ENCODE measurements at regions not wholly inside any gene's neighbourhood (a gene's known extent, or its start where the extent isn't known, plus 50 kb on each side); places are given as distances from the start of the nearest gene placed in this dataset.

DNA sequence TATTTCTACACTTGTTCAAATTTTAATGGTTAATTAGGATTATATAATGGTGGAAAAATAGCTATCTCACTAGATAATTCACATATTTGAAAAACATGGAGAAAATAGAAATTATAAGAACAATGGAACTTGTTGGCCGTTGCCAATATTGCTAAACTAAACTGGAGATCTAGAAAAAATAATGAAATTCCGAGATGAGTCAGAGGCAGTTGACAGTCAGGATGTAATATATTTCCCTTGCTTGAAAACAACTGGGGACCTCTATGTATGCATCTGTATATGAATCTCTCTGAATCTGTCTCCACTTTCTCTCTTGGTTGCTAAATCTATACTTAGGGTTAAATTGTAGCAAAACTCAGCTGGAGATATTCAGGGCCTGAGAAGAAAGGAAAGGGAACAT lies 1108.2 kb upstream of the GJE1 start:
- Histone ChIP-seq H3K9ac (ENCODE audit: low read length) (no peak overlapping the region), H3K79me2 (replicated peaks; ENCODE audit: insufficient read depth, low read length) (no peaks in the 10 kb centered on the region), H3K27ac (ENCODE audit: low read length) (no peak overlapping the region), H3K4me2 (ENCODE audit: low read length) (no peak overlapping the region), H3F3A (ENCODE audit: insufficient read depth, low read length, poor library complexity, severe bottlenecking) (no peaks in the 10 kb centered on the region), H3K4me3 (ENCODE audit: low read length) (no peak overlapping the region), H3K36me3 (ENCODE audit: insufficient read depth, low read length) (no peaks in the 10 kb centered on the region), H3K9me2 (ENCODE audit: insufficient read depth, low read length) (no peaks in the 10 kb centered on the region), H4K20me1 (ENCODE audit: insufficient read depth) (no peaks in the 10 kb centered on the region), H3K27me3 (ENCODE audit: insufficient read depth, low read depth, low read length) (no peaks in the 10 kb centered on the region), H2AFZ (ENCODE audit: low read depth, low read length) (no peak overlapping the region), H3K9me3 (ENCODE audit: low read length) (no peaks in the 10 kb centered on the region)
- TF ChIP-seq SMC3 (conservative IDR thresholded peaks at IDR 0.05; ENCODE audit: poor library complexity) (no peak), POLR2AphosphoS5 (IDR thresholded peaks at IDR 0.05) (no peak), MXI1 (conservative IDR thresholded peaks at IDR 0.05; ENCODE audit: poor library complexity, severe bottlenecking) (no peak), RAD21 (conservative IDR thresholded peaks at IDR 0.05) (no peak), EP300 (conservative IDR thresholded peaks at IDR 0.05; ENCODE audit: poor library complexity, severe bottlenecking) (no peak), EZH2 (IDR thresholded peaks at IDR 0.05; ENCODE audit: borderline replicate concordance, insufficient read depth, low read length, poor library complexity, severe bottlenecking) (no peak), TAF1 (IDR thresholded peaks at IDR 0.05; ENCODE audit: low read depth) (no peak)
- TF ChIP-seq, protein P1, sequence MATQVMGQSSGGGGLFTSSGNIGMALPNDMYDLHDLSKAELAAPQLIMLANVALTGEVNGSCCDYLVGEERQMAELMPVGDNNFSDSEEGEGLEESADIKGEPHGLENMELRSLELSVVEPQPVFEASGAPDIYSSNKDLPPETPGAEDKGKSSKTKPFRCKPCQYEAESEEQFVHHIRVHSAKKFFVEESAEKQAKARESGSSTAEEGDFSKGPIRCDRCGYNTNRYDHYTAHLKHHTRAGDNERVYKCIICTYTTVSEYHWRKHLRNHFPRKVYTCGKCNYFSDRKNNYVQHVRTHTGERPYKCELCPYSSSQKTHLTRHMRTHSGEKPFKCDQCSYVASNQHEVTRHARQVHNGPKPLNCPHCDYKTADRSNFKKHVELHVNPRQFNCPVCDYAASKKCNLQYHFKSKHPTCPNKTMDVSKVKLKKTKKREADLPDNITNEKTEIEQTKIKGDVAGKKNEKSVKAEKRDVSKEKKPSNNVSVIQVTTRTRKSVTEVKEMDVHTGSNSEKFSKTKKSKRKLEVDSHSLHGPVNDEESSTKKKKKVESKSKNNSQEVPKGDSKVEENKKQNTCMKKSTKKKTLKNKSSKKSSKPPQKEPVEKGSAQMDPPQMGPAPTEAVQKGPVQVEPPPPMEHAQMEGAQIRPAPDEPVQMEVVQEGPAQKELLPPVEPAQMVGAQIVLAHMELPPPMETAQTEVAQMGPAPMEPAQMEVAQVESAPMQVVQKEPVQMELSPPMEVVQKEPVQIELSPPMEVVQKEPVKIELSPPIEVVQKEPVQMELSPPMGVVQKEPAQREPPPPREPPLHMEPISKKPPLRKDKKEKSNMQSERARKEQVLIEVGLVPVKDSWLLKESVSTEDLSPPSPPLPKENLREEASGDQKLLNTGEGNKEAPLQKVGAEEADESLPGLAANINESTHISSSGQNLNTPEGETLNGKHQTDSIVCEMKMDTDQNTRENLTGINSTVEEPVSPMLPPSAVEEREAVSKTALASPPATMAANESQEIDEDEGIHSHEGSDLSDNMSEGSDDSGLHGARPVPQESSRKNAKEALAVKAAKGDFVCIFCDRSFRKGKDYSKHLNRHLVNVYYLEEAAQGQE (IDR thresholded peaks at IDR 0.05; ENCODE audit: borderline replicate concordance), result no peak
- TF ChIP-seq, protein P2, sequence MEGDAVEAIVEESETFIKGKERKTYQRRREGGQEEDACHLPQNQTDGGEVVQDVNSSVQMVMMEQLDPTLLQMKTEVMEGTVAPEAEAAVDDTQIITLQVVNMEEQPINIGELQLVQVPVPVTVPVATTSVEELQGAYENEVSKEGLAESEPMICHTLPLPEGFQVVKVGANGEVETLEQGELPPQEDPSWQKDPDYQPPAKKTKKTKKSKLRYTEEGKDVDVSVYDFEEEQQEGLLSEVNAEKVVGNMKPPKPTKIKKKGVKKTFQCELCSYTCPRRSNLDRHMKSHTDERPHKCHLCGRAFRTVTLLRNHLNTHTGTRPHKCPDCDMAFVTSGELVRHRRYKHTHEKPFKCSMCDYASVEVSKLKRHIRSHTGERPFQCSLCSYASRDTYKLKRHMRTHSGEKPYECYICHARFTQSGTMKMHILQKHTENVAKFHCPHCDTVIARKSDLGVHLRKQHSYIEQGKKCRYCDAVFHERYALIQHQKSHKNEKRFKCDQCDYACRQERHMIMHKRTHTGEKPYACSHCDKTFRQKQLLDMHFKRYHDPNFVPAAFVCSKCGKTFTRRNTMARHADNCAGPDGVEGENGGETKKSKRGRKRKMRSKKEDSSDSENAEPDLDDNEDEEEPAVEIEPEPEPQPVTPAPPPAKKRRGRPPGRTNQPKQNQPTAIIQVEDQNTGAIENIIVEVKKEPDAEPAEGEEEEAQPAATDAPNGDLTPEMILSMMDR (IDR thresholded peaks at IDR 0.05; ENCODE audit: poor library complexity, severe bottlenecking), result no peak

DNA sequence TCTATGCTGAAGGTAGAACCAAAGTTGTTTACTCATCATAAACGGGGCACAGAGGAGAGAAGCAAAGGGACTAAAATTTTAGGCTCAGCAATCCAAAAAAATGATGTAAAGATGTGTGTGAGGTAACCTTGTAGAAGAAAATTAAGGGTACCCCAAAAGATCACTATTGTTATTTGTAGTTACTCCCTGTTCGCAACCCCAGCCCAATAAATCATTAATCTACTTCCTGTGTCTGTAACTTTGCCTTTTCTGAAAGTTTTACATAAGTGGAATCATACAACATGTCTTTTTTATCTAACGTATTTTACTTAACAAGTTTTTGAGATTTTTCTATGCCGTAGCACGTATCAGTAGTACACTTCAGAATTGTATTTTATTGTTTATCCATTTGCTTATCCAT lies 1114.8 kb upstream of the GJE1 start:
- TF ChIP-seq TAF1 (IDR thresholded peaks at IDR 0.05; ENCODE audit: low read depth) (no peak), POLR2AphosphoS5 (IDR thresholded peaks at IDR 0.05) (no peak), EP300 (conservative IDR thresholded peaks at IDR 0.05; ENCODE audit: poor library complexity, severe bottlenecking) (no peak), MXI1 (conservative IDR thresholded peaks at IDR 0.05; ENCODE audit: poor library complexity, severe bottlenecking) (no peak), SMC3 (conservative IDR thresholded peaks at IDR 0.05; ENCODE audit: poor library complexity) (no peak), RAD21 (conservative IDR thresholded peaks at IDR 0.05) (no peak), EZH2 (IDR thresholded peaks at IDR 0.05; ENCODE audit: borderline replicate concordance, insufficient read depth, low read length, poor library complexity, severe bottlenecking) (no peak)
- TF ChIP-seq, protein P2 (IDR thresholded peaks at IDR 0.05; ENCODE audit: poor library complexity, severe bottlenecking), result no peak
- TF ChIP-seq, protein P1 (IDR thresholded peaks at IDR 0.05; ENCODE audit: borderline replicate concordance), result no peak
- no peaks in the 10 kb centered on the region for H3K9me2 ChIP-seq (ENCODE audit: insufficient read depth, low read length)
- no peaks in the 10 kb centered on the region for H3K79me2 ChIP-seq (replicated peaks; ENCODE audit: insufficient read depth, low read length)
- no peak overlapping the region for H3K9ac ChIP-seq (ENCODE audit: low read length)
- no peak overlapping the region for H2AFZ ChIP-seq (ENCODE audit: low read depth, low read length)
- H3K9me3 ChIP-seq (ENCODE audit: low read length), result no peaks in the 10 kb centered on the region
- no peak overlapping the region for H3K27ac ChIP-seq (ENCODE audit: low read length)
- no peak overlapping the region for H3K4me3 ChIP-seq (ENCODE audit: low read length)
- no peak overlapping the region for H3K4me2 ChIP-seq (ENCODE audit: low read length)
- H3F3A ChIP-seq (ENCODE audit: insufficient read depth, low read length, poor library complexity, severe bottlenecking), result no peaks in the 10 kb centered on the region
- no peaks in the 10 kb centered on the region for H4K20me1 ChIP-seq (ENCODE audit: insufficient read depth)
- H3K27me3 ChIP-seq (ENCODE audit: insufficient read depth, low read depth, low read length), result no peaks in the 10 kb centered on the region
- no peaks in the 10 kb centered on the region for H3K36me3 ChIP-seq (ENCODE audit: insufficient read depth, low read length)

All from neural cell (in vitro differentiated cells).